Keratinocyte (primary cell): ENCODE measurements at regions not wholly inside any gene's neighbourhood (a gene's known extent, or its start where the extent isn't known, plus 50 kb on each side); places are given as distances from the start of the nearest gene placed in this dataset.

ENCODE experiments used
- DNase-seq: peaks from one replicate; pipeline ENCODE4 v3.0.0-alpha.2; 2011; ENCODE audit warnings: low read depth, missing footprints, low spot score
- FAIRE-seq: peaks from 2 replicates; lab custom pipeline; 2011; peaks lifted over from hg19 to GRCh38; lab: Jason Lieb, UNC
- H2AFZ ChIP-seq: 2 replicates; pipeline ENCODE4 v1.6.0; 2012; ENCODE audit warnings: low read length, control low read depth, inconsistent platforms; ENCODE audit not compliant: control insufficient read depth
- H3K27ac ChIP-seq: 2 replicates; pipeline ENCODE4 v1.5.1; 2011; ENCODE audit warnings: low read length; ENCODE audit not compliant: control insufficient read depth, insufficient read depth
- H3K27me3 ChIP-seq: 3 replicates; pipeline ENCODE4 v1.6.0; 2011; ENCODE audit warnings: low read length; ENCODE audit not compliant: control insufficient read depth, insufficient read depth; ENCODE audit errors: extremely low read depth
- H3K36me3 ChIP-seq, 2 experiments: 2 replicates in 1 of 2; 3 replicates in 1 of 2; pipeline ENCODE4 v1.5.1; 2011; ENCODE audit warnings: low read length in 2 of 2, mild to moderate bottlenecking in 1 of 2; ENCODE audit not compliant: control insufficient read depth in 2 of 2, insufficient read depth in 2 of 2; ENCODE audit errors: extremely low read depth in 1 of 2
- H3K4me1 ChIP-seq: 3 replicates; pipeline ENCODE4 v1.5.1; 2011; ENCODE audit warnings: low read length; ENCODE audit not compliant: control insufficient read depth, insufficient read depth; ENCODE audit errors: extremely low read depth
- H3K4me2 ChIP-seq: 3 replicates; pipeline ENCODE4 v1.6.0; 2011; ENCODE audit warnings: low read depth, low read length; ENCODE audit not compliant: control insufficient read depth, insufficient read depth; ENCODE audit errors: extremely low read depth
- H3K4me3 ChIP-seq, 3 experiments: fragments of 200-600 bp in 1 of 3; sonication (generic) in 1 of 3; 2 replicates in 2 of 3; 3 replicates in 1 of 3; pipeline ENCODE4 v1.5.1; 2011 to 2016; ENCODE audit warnings: low read length in 3 of 3, mild to moderate bottlenecking in 3 of 3, control low read depth in 2 of 3, inconsistent platforms in 1 of 3, low read depth in 1 of 3, mixed read lengths in 1 of 3, mixed run types in 1 of 3, moderate library complexity in 1 of 3; ENCODE audit not compliant: control insufficient read depth in 2 of 3, insufficient read depth in 2 of 3; ENCODE audit errors: extremely low read depth in 1 of 3
- H3K79me2 ChIP-seq: 2 replicates; pipeline ENCODE4 v1.6.0; 2012; ENCODE audit warnings: low read length; ENCODE audit not compliant: control insufficient read depth, insufficient read depth
- H3K9ac ChIP-seq: 3 replicates; pipeline ENCODE4 v1.6.0; 2011; ENCODE audit warnings: low read length; ENCODE audit not compliant: control insufficient read depth, insufficient read depth; ENCODE audit errors: extremely low read depth
- H3K9me1 ChIP-seq: 3 replicates; pipeline ENCODE4 v1.6.0; 2011; ENCODE audit warnings: low read length; ENCODE audit not compliant: control insufficient read depth, insufficient read depth; ENCODE audit errors: extremely low read depth
- H3K9me3 ChIP-seq: 2 replicates; pipeline ENCODE4 v1.5.1; 2012; ENCODE audit warnings: low read depth, low read length; ENCODE audit not compliant: control insufficient read depth
- H4K20me1 ChIP-seq: 3 replicates; pipeline ENCODE4 v1.6.0; 2011; ENCODE audit warnings: low read length; ENCODE audit not compliant: control insufficient read depth, insufficient read depth; ENCODE audit errors: extremely low read depth
- CTCF ChIP-seq, 3 experiments: IDR thresholded peaks in 1 of 3; conservative IDR thresholded peaks in 1 of 3; optimal IDR thresholded peaks in 1 of 3; 2 replicates in 2 of 3; 3 replicates in 1 of 3; pipeline versions ENCODE3 to v1.5.1; 2011; ENCODE audit warnings: low read length in 3 of 3, mild to moderate bottlenecking in 3 of 3, moderate library complexity in 2 of 3, control low read depth in 1 of 3, inconsistent platforms in 1 of 3; ENCODE audit not compliant: insufficient read depth in 2 of 3; ENCODE audit errors: extremely low read depth in 1 of 3
- EZH2 ChIP-seq: IDR thresholded peaks from one replicate; pipeline ENCODE4 v1.6.1; 2012; ENCODE audit warnings: inconsistent platforms, mild to moderate bottlenecking, low read length, moderate library complexity
- dilution Hi-C: fragments of 300-500 bp; cut with MboI; formaldehyde crosslinking; loops from one replicate; pipeline ENCODE4 v1.7.0; 2020; ENCODE audit warnings: low sequenced_read_pairs; ENCODE audit not compliant: extremely low pct_ligation_motif_present

GRCh38 chr18:73244401-73244800 lies 376.6 kb upstream of the NETO1 start:
- no peak overlapping the region for H2AFZ ChIP-seq
- H3K36me3 ChIP-seq, result no peaks in the 10 kb centered on the region
- H4K20me1 ChIP-seq, result no peaks in the 10 kb centered on the region
- FAIRE-seq (no peak), DNase-seq (no peak)
- H3K27me3 ChIP-seq, result no peaks in the 10 kb centered on the region
- no peaks in the 10 kb centered on the region for H3K79me2 ChIP-seq
- H3K9me3 ChIP-seq, result no peaks in the 10 kb centered on the region
- no peak overlapping the region for H3K4me2 ChIP-seq
- H3K9me1 ChIP-seq, result no peaks in the 10 kb centered on the region
- dilution Hi-C loops, result no loop called here
- H3K9ac ChIP-seq, result no peak overlapping the region
- no peaks in the 10 kb centered on the region for H3K4me1 ChIP-seq
- TF ChIP-seq EZH2, result no peak
- no peak for TF ChIP-seq CTCF (optimal IDR thresholded peaks at IDR 0.05 in 1 of 3, IDR thresholded peaks at IDR 0.05 in 1 of 3, conservative IDR thresholded peaks at IDR 0.05 in 1 of 3; ENCODE audit: extremely low read depth in 1 of 3, insufficient read depth in 2 of 3, low read length in 3 of 3)
- no peak overlapping the region for H3K4me3 ChIP-seq
- H3K27ac ChIP-seq, result no peak overlapping the region

GRCh38 chr18:73240899-73241298 lies 373.1 kb upstream of the NETO1 start:
- no peaks in the 10 kb centered on the region for H3K36me3 ChIP-seq
- no peak overlapping the region for H3K4me2 ChIP-seq
- no peaks in the 10 kb centered on the region for H3K79me2 ChIP-seq
- no peak overlapping the region for H3K27ac ChIP-seq
- FAIRE-seq, result no peak
- H2AFZ ChIP-seq, result no peak overlapping the region
- no peak overlapping the region for H3K4me3 ChIP-seq
- dilution Hi-C loops, result no loop called here
- H4K20me1 ChIP-seq, result no peaks in the 10 kb centered on the region
- H3K9me1 ChIP-seq, result no peaks in the 10 kb centered on the region
- no peak for DNase-seq
- TF ChIP-seq CTCF (optimal IDR thresholded peaks at IDR 0.05 in 1 of 3, IDR thresholded peaks at IDR 0.05 in 1 of 3, conservative IDR thresholded peaks at IDR 0.05 in 1 of 3; ENCODE audit: extremely low read depth in 1 of 3, insufficient read depth in 2 of 3, low read length in 3 of 3) (no peak), EZH2 (no peak)
- no peaks in the 10 kb centered on the region for H3K9me3 ChIP-seq
- H3K27me3 ChIP-seq, result no peaks in the 10 kb centered on the region
- H3K4me1 ChIP-seq, result peaks cover 1% of the 10 kb centered on the region
- H3K9ac ChIP-seq, result no peak overlapping the region
